MCF 10A (cell line): ENCODE measurements at regions not wholly inside any gene's neighbourhood (a gene's known extent, or its start where the extent isn't known, plus 50 kb on each side); places are given as distances from the start of the nearest gene placed in this dataset.

ENCODE experiments used
- BruUV-seq: library from RNA; stranded (reverse); fragments of 400-500 nt; replicated peaks from 2 replicates; lab custom pipeline; 2021; lab: Mats Ljungman, UMichigan
- CTCF ChIA-PET: fragments of 300-600 bp; sonication (Branson Sonifier 250); formaldehyde crosslinking; extraction: SDS; loops from one replicate; lab custom pipeline; 2021; ENCODE audit warnings: antibody characterized with exemption, inconsistent platforms; lab: Yijun Ruan, JAX
- POLR2A ChIA-PET: fragments of 300-600, 350-650 bp; sonication (Branson Sonifier 250); formaldehyde crosslinking; extraction: SDS; loops from one replicate; lab custom pipeline; 2020; ENCODE audit warnings: antibody characterized with exemption, inconsistent platforms; lab: Yijun Ruan, JAX
- DNase-seq: peaks from one replicate; pipeline ENCODE4 v3.0.0-alpha.2; 2018; ENCODE audit not compliant: unreplicated experiment
- H3K27ac Mint-ChIP-seq: one replicate; pipeline ENCODE4 v1.8.0; 2022; ENCODE audit warnings: mild to moderate bottlenecking, low read depth, mixed read lengths; ENCODE audit not compliant: unreplicated experiment
- H3K27me3 Mint-ChIP-seq: one replicate; pipeline ENCODE4 v1.8.0; 2022; ENCODE audit warnings: mixed read lengths; ENCODE audit not compliant: insufficient read depth, unreplicated experiment
- H3K36me3 Mint-ChIP-seq: one replicate; pipeline ENCODE4 v1.8.0; 2022; ENCODE audit warnings: mild to moderate bottlenecking, moderate library complexity, mixed read lengths; ENCODE audit not compliant: insufficient read depth, unreplicated experiment
- H3K4me1 Mint-ChIP-seq: one replicate; pipeline ENCODE4 v1.8.0; 2022; ENCODE audit warnings: mixed read lengths; ENCODE audit not compliant: insufficient read depth, unreplicated experiment
- H3K4me3 Mint-ChIP-seq: one replicate; pipeline ENCODE4 v1.8.0; 2022; ENCODE audit warnings: mild to moderate bottlenecking, moderate library complexity, mixed read lengths; ENCODE audit not compliant: unreplicated experiment
- H3K9me3 Mint-ChIP-seq: one replicate; pipeline ENCODE4 v1.8.0; 2022; ENCODE audit warnings: mixed read lengths; ENCODE audit not compliant: unreplicated experiment
- CTCF ChIP-seq: fragments of 200-600 bp; IDR thresholded peaks from one replicate; pipeline ENCODE4 v1.8.0; 2022; ENCODE audit warnings: antibody characterized with exemption, mild to moderate bottlenecking; ENCODE audit not compliant: unreplicated experiment
- intact Hi-C: fragments of 100-400 bp; cut with micrococcal nuclease; formaldehyde crosslinking; loops from 2 replicates; pipeline ENCODE4 v1.14.1; 2022

GRCh38 chr2:198214114-198214596 lies 409.8 kb downstream of the PLCL1 start:
- POLR2A ChIA-PET = no interaction called here
- BruUV-seq = no TSS peak

GRCh38 chr2:198213253-198213652 lies 408.9 kb downstream of the PLCL1 start:
- Mint-ChIP-seq H3K27ac (no peak overlapping the region), H3K36me3 (no peaks in the 10 kb centered on the region), H3K4me1 (peaks cover 5% of the 10 kb centered on the region), H3K27me3 (no peaks in the 10 kb centered on the region), H3K9me3 (no peaks in the 10 kb centered on the region), H3K4me3 (no peak overlapping the region)
- DNase-seq = no peak
- ChIA-PET POLR2A (no interaction called here), CTCF (no interaction called here)
- no TSS peak for BruUV-seq
- intact Hi-C loops = no loop called here
- TF ChIP-seq CTCF = no peak

More at GRCh38 chr2:198214114-198214596, 409.8 kb downstream of the PLCL1 start:
- H3K9me3 Mint-ChIP-seq = no peaks in the 10 kb centered on the region
- intact Hi-C loops = no loop called here
- DNase-seq = peak; percentile 17
- peaks cover 5% of the 10 kb centered on the region for H3K4me1 Mint-ChIP-seq
- no peak overlapping the region for H3K4me3 Mint-ChIP-seq
- no peak overlapping the region for H3K27ac Mint-ChIP-seq
- TF ChIP-seq CTCF = no peak
- no peaks in the 10 kb centered on the region for H3K36me3 Mint-ChIP-seq
- H3K27me3 Mint-ChIP-seq = no peaks in the 10 kb centered on the region
- CTCF ChIA-PET = interaction anchor here (1.0 kb wide), 1 partner anchor 183 kb away, joined by 5 read pairs; no protein-coding TSS in a partner anchor

DNA sequence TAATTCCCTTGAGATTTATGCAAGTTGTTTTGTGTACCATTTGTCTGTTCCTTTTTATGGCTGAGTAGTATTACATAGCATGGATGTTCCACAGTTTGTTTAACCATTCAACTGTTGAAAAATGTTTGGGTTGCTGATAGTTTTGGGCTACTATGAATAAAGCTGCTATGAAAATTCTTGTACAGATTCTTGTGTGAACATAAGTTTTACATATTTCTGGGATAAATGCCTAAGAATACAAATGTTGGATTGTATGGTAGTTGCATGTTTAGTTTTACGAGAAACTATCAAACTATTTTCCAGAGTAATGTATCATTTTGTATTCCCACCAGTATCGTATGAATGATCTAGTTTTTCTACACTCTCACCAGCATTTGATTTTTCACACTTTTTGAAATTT lies 407.3 kb downstream of the PLCL1 start:
- BruUV-seq = no TSS peak
- ChIA-PET POLR2A (no interaction called here), CTCF (interaction anchor here (0.6 kb wide), 1 partner anchor 410 kb away, joined by 4 read pairs; no protein-coding TSS in a partner anchor)
- TF ChIP-seq CTCF = no peak
- Mint-ChIP-seq H3K4me3 (no peak overlapping the region), H3K36me3 (no peaks in the 10 kb centered on the region), H3K27me3 (no peaks in the 10 kb centered on the region), H3K4me1 (peaks cover 5% of the 10 kb centered on the region), H3K9me3 (no peaks in the 10 kb centered on the region), H3K27ac (no peak overlapping the region)
- no peak for DNase-seq
- intact Hi-C loops = no loop called here

DNA sequence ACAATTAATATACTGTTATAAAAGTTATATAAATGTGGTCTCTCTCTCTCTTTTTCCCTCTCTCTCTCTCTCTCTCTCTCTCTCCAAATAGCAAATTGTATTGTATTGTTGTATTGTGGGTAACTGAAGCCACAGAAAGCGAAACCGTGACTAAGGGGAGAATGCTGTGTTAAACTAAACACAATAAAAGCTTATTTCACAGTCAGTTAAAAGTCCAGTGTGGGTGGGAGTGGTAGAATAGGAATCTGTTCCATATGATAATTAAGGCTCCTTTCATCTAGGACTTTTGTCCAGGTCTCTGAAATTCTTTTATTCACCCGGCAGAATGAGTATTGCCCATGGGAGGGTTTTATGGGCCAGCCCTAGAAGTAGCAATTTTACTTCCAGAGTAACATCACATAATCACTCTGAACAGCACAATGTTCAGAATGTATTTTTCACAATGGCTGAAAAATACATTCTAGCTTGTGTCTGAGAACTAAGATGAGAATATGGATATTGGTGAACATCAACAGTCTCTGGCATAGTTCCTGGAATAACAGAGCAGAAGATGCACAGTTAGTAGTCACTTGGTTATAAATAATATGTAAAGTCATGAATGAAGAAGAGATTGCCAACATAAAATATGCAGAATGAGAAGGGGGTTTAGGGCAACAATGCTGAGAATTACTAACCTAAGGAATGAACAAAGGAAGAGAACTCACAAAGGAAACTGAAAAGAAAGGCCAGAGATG lies 399.1 kb downstream of the PLCL1 start:
- TF ChIP-seq CTCF = no peak
- peaks cover 6% of the 10 kb centered on the region for H3K9me3 Mint-ChIP-seq
- no TSS peak for BruUV-seq
- H3K27ac Mint-ChIP-seq = no peak overlapping the region
- no peaks in the 10 kb centered on the region for H3K27me3 Mint-ChIP-seq
- intact Hi-C loops = no loop called here
- H3K36me3 Mint-ChIP-seq = no peaks in the 10 kb centered on the region
- no peak overlapping the region for H3K4me3 Mint-ChIP-seq
- no peak for DNase-seq
- no peaks in the 10 kb centered on the region for H3K4me1 Mint-ChIP-seq
- CTCF ChIA-PET = no interaction called here
- POLR2A ChIA-PET = interaction anchor here (0.6 kb wide), 1 partner anchor 746 kb away, joined by 3 read pairs; no protein-coding TSS in a partner anchor
